ENCODE measurements at regions not wholly inside any gene's neighbourhood (a gene's known extent, or its start where the extent isn't known, plus 50 kb on each side); places are given as distances from the start of the nearest gene placed in this dataset.

- TF ChIP-seq CTCF (IDR thresholded peaks at IDR 0.05 in 4 of 5, conservative IDR thresholded peaks at IDR 0.05 in 1 of 5) (no peak), POLR2A (IDR thresholded peaks at IDR 0.05) (no peak)
Observed at GRCh38 chr2:240310201-240310600, 125.3 kb upstream of the GPC1 start.

Data from gastrocnemius medialis (tissue), 4 donors.